ENCODE measurements at regions not wholly inside any gene's neighbourhood (a gene's known extent, or its start where the extent isn't known, plus 50 kb on each side); places are given as distances from the start of the nearest gene placed in this dataset.

- DNase-seq (ENCODE audit: low read depth), result no peak
Measured at GRCh38 chr22:27420195-27420816, 381.2 kb downstream of the MN1 start.

DNA sequence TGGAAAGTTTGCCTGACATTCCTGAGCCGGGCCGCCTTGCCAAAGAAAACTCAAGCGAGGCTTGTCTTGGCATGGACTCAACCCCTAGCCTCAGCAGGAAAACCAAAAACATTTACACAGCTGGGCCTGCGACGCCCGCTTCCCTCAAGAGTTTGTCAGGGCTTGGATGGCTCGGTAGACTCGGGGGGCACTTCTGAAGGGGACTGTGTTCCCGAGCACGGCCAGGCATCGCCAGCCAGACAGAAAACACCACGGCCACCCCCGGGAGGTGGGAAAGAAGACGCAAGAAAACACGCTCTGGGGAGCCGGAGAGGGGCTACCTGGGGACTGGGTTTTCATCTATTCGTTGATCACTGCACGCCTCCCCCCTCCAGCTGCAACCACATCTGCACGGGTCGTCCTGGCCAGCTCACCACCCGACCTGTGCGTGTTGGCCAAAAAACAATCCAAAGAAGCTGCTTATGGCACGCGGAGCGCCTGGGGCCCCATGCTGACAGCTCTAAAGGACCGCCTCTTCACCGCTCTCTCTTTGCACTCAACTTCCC, 380.7 kb downstream of the MN1 start:
- no peak for DNase-seq (ENCODE audit: low read depth)

DNA sequence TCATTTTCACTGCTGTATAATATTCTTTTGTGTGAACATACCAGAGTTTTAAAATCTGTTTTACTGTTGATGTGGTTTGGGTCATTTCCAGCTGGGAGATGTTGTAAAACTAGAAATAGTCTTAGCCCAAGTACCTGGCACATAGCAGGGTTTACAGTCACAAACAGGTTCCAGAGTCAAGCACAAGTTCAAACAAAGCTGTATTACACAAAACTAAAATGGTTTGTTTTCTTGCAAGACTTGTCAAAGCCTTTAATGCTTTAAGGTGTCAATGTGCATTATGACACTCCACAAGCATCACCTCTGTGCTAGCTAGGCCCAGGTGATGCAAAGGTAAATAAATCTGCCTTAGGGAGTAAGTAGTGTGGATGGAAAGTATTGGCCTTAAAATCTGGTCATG, 379.1 kb downstream of the MN1 start:
- DNase-seq (ENCODE audit: low read depth), result no peak

- no peak for DNase-seq (ENCODE audit: low read depth)
Measured at GRCh38 chr22:27424319-27424718, 377.2 kb downstream of the MN1 start.

DNA sequence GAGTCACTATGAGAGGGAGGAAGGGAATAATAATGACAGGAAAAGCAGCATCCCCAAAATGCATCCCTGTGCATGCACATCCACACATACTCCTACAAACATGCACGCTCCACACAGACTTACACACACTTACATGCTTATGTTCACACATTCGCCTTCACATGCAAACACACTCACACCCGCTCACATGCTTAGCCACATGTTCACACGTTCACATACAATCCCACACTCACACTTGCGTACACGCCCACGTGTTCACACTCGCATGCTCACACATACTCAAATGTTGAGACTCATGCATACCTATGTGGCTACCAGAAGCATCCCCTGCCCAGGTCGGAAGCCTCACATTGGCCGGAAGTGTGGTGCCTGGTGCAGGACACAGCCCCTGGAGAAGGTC, 372.1 kb downstream of the MN1 start:
- DNase-seq (ENCODE audit: low read depth), result no peak

- no peak for DNase-seq (ENCODE audit: low read depth)
Measured at GRCh38 chr22:27431081-27431480, 370.5 kb downstream of the MN1 start.

DNA sequence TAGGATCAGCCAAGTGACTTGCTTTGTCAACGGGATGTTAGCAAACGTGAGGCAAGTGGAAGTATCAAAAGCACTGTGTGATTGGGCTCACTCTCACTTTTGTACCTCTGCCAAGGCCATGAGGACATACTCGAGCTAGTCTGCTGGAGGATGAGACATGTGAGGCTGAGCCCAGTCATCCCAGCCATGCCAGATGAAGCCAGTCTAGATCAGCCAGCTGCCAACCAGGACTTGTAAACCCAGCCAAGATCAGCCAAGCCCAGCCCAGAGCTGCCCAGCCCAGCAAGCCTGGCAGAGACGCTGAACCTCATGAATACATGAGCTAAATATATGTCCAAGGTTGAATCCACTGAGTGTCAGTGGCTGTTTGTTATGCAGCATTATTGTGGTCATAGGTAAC, 369.7 kb downstream of the MN1 start:
- DNase-seq (ENCODE audit: low read depth), result no peak

DNA sequence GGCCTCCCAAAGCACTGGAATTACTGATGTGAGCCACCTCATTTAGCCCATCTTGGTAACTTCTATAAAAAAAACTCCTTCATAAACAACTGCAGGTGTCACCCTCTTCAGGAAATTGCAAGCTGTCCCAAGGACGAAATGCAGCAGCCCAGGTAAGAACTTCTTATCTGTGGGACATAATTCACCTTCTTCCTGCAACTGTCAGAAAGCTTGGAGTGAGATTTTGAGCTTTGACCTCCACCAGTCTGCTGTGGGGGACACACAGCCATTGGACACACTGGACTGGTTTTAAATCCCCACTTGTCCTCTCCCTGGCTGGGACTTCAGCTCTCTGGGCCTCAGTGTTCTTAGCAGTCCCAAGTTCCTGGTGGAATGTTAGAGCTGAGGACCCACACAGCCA, 368.5 kb downstream of the MN1 start:
- no peak for DNase-seq (ENCODE audit: low read depth)

DNA sequence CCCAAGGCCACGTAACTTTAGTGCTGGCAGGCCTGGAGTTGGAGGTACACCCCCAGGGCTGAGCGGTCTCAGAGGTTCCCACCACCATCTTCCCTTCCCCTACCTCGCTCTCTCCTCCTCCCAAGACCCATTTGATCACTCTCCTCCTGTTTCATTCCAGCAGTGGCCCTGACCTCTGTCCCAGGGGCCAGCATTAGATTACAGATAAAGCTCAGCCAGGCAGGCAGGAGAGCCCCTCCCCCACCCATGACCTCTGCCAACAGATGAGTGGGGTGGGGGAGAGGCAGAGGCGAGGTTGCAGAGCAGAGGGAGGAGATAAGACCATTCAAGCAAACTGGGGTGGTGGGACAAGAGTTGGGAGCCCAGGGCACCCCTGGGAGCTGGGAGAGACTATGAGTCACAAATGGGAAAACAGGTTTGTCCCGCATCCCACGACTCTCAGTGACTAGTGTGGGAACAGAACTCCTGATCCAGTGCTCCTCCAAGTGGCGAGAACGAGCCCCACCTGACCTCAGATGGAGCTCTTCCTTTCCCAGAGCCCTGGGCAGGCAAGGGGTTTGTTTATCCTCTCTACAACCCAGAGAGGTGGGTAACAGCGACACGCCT, 367.9 kb downstream of the MN1 start:
- DNase-seq (ENCODE audit: low read depth), result no peak

GRCh38 chr22:27434898-27435297, 366.7 kb downstream of the MN1 start:
- no peak for DNase-seq (ENCODE audit: low read depth)

DNA sequence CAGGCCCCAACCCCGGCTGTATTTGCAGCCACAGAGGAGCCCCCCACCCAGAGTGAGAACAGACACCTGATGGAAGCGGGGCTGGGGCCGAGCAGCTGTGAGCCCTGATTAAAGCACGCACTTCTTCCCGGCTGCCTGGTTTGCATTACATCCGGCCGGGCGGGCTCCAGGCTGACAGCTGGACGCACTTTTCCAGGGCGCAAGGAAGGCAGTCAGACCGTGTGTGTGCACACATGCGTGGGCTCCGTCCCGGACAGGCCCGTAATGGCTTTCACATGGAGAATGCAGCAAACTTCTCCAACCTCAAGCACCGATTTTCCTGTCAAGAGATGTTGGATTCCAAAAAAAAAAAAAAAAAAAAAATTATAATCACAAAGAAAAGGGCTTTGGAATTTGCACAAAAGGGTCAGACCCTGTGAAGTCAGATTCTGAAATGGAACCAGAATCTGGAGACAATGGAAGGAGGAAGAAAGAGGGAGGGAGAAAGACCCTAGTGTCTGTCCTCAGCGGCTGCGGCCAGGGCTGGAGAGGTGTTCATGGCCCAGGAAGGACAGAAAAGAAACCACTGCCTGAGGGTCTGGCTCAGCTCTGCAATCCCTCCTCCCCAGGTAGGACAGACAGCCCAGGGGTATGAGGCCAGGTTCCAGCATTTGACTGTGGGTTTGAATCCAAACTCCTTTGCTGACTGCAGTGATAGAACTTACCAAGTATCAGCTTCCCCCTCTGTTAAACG, 365.5 kb downstream of the MN1 start:
- DNase-seq (ENCODE audit: low read depth), result no peak

DNA sequence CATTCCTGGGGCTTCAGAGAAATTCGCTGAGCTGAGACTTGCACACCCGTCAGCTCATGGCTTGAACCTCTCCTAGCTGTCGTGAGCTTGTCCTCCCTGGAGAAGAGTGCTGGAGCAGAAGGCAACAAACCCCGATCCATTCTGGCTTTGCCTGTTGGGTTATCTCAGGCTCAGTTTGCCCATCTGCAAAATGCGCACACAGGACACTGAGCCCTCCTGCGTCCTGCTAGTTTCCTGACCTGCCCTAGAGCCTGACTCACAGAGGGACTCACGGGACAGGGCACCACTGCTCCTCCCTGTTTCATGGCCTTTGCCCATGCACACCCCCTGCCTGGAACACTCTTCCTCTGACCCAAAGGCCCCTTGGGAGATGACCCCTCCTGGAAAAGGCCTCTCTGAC, 365.0 kb downstream of the MN1 start:
- DNase-seq (ENCODE audit: low read depth), result no peak

- no peak for DNase-seq (ENCODE audit: low read depth)
Measured at GRCh38 chr22:27437570-27437969, 364.0 kb downstream of the MN1 start.

- no peak for DNase-seq (ENCODE audit: low read depth)
Measured at GRCh38 chr22:27438271-27438980, 363.1 kb downstream of the MN1 start.

GRCh38 chr22:27439131-27439530, 362.4 kb downstream of the MN1 start:
- no peak for DNase-seq (ENCODE audit: low read depth)

DNA sequence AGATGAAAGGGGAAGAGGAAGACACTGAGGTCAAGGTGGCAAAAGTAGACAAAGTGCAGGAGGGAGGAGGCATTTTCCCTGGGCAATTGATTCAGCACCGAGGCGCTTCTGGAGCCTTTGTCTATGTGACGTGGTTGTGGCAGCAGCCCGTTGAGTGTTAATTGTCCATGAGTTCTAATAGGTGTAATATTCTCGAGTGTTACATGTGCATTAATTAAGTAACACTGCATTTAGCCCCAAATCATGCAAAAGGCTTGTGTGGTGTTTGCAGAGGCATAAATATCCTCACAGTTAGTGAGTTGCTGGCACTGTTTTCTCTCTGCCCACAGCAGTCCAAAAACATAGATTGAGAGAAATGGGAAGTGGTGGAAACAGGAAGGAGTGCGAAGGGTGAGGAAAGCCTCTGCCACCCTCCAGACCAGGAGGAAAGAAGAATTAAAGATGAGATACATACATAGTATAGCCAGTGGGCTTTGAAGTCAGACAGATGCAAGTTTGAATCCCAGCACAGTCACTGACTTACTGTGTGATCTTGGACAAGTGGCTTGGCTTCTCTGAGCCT, 361.2 kb downstream of the MN1 start:
- no peak for DNase-seq (ENCODE audit: low read depth)

DNA sequence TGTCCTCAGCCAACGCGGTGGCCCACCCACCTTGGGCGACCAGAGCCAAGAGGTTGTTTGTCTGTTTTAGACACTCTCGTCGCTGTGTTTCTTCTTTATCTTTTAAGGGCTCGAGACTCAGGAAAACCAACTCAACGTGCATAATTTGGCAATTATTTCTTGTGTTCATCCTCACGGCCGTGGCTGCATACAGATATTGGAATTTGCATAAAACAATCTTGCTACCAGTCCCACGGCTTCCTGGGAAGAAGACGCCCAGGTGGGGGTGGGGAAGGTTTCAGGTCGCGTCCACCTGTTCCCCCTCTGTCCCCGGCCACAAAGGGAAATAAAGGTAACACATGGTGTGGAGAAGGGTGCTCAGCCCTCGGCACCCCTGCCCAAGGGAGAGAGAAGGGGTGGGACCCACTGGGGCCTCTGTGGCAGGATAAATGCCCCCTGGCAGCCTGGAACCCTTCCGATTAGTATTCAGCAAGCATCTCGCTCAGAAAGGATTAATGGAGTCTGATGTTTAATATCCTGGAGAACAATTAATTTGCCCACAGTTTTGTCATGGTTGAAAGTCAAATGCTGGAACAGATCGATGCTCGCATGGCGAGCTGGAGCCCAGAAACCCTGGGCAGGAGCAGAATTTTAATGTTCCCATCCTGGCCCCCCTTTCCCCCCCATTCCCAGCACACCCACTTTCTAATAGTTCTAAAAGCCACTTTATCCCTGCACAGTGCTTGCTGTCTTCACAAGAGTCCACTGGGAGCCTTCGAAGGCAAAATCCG, 359.7 kb downstream of the MN1 start:
- DNase-seq (ENCODE audit: low read depth), result no peak

DNA sequence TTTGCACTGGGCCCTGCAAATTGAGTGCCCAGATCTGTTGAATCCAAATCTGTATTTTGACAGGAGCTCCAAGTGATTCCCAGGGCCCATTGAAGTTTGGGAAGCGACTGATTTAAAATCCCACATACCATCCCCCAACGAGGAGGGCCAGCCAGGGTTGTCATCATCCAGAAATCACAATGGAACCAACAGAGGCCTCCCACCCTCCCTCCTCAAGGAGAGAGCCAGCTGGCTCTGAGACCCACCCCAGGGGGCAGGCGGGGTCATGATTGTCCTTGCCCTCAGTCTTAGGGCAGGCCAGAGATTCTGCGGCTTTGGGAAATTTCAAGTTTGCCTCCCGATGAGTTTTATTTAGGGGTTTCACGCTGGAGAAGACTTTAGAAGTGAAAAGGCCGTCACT, 358.2 kb downstream of the MN1 start:
- DNase-seq (ENCODE audit: low read depth), result no peak

DNA sequence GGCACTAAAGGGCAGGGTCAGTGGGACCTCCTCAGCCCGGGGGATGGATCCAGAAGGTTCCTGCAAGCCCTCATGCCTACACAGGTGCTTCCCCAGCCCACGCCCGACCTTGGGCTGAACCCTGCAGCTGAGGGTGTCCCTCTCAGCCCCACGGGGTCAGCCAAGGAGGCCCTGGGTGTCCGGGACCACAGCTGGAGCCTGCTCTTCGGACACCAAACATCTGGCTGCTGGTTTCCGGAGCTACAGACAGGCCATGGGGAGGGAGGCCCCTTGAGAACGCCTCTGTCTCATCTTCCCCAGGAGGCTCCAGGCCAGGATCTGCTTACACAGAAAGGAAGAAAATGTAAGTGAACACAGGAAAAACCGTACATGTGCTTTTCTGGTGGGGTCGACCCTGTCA, 355.7 kb downstream of the MN1 start:
- DNase-seq (ENCODE audit: low read depth), result no peak

DNA sequence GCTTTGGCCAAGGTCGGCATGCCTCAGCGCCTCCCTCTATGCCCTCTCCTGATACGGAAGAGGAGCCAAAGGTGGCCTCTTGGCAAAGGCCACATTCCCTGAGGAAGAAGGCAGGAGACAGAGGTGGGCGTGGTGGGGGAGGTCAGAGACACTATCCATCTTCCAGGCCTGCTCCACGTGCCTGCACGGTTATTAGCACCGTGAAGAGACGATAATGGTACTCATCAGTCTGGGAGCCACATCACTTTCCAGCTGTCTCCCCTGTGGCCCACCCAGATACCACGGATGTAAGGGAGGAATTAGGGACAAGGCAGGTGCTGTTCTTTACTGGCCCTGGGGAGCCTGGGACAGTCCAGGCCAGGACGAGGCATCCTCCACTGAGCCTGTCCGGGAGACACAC, 354.3 kb downstream of the MN1 start:
- DNase-seq (ENCODE audit: low read depth), result no peak

DNA sequence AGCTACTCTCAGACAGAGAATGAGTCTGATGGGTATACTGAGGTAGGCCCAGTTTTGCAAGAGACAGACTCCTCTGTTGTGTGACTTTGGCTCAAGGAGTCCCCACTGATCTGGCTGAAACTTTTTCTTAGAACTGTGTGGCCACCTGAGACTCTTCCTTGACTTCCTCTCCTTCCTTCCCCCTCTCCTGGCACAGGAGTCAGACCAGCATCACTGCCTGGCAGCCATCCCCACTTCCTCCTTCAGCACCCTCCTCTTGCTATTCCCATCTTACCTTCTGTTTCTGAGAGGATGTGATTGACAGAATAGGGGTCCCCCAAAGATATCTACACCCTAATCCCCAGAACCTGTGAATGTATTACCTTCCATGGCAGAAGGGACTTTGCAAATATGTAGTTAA, 351.1 kb downstream of the MN1 start:
- DNase-seq (ENCODE audit: low read depth), result no peak

DNA sequence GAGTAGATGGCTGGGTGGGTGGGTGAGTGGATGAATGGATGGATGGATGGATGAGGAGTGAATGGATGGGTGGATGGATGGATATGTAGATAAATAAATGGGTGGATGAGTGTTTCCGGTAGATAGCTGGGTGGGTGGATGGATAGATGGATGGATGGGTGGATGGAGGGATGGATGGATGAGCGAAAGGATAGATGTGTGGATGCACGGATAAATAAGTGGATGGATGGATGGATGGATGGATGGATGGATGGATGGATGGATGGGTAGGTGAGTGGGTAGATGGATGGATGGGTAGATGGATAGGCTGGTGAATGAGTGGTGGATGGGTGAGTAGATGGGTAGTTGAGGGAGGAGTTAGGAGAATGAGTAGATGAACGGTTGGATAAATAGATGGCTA, 349.3 kb downstream of the MN1 start:
- DNase-seq (ENCODE audit: low read depth), result no peak
